HG03571 (cell line): ENCODE measurements at regions not wholly inside any gene's neighbourhood (a gene's known extent, or its start where the extent isn't known, plus 50 kb on each side); places are given as distances from the start of the nearest gene placed in this dataset.
"Not testable (repeated sequence)": the region's sequence is repeated elsewhere in the genome, so short reads cannot be mapped to it uniquely, and the experiment has no call there.

Source experiments
- ATAC-seq: cut with Tn5 transposase; IDR thresholded peaks from one replicate; pipeline ENCODE4 v1.9.1; 2021; ENCODE audit not compliant: unreplicated experiment

DNA sequence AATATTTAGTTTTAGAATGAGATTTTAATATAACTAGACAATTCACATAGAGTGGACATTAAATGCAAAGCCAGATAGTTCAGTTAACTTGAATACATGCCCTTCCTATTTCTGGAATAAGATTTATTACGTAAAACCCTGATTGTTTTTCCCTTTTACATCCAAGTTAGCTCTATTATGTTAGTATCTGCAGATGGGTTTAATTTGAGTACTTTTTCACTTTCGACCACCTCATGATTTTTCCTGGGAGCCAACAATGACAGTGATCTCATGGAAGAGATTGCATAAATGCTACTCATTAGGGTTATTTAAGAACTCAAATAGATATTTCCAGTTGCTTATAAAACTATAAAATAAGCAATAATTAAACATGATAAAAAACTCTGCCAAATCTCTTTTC is 199.4 kb upstream of the PTGFR start:
- ATAC-seq = no peak

DNA sequence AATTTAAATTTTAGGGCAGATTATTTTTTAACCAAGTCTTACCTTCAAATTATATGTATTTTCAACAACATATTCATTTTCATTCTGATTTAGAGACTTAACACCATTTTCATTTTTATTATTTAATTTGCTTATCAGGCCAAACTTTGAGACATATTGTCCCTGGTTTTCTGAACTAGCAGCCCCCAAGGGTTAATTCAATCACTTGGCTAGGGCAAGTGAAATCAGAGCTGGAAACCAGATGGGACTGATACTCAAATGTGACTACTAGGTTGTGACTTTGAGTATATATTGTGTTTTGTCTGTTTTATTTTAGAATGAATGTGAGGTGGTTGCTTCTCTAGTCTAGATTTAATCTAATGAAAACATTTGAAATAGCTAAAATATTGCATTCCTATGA is 198.9 kb upstream of the PTGFR start:
- no peak for ATAC-seq

- no peak for ATAC-seq
Observed at GRCh38 chr1:78292361-78292760, 198.4 kb upstream of the PTGFR start.

DNA sequence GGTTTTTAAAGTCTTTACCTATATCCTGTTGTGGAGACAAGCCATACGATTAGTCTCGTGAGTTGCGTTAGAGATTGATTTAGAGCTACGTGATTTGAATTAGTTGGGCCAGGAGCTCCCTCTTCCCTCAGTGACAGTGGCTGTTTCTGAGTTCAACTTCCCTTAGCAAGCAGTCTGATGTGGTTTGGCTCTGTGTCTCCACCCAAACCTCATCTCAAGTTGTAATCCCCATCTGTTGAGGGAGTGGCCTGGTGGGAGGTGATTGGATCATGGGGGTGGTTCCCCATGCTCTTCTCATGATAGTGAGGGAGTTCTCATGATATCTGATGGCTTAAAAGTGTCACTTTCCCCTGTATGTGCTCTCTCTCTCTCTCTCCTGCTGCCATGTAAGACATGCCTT is 192.9 kb upstream of the PTGFR start:
- ATAC-seq = no peak

GRCh38 chr1:78298349-78298748 is 192.4 kb upstream of the PTGFR start:
- no peak for ATAC-seq

GRCh38 chr1:78301141-78301540 is 189.6 kb upstream of the PTGFR start:
- ATAC-seq = no peak

DNA sequence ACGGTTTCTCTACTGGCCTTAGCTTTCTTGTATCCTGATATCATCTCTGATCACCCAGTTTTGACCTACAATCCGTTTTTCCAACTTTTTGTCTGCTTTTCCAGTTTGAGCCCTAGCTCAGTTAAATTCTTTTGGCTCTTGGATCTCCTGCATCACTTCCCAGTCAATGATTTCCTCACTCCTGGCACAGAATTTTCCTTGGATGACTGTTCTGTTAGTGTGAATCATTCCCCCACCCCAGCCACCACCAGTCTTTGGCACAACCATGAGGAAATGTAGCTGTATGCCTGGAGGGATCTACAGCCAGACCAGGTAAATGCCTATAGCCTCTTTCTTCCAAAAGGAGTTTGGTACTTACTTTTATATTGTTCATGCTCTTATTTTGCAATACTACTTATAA is 187.2 kb upstream of the PTGFR start:
- no peak for ATAC-seq

GRCh38 chr1:78304341-78304740 is 186.4 kb upstream of the PTGFR start:
- ATAC-seq = no peak

DNA sequence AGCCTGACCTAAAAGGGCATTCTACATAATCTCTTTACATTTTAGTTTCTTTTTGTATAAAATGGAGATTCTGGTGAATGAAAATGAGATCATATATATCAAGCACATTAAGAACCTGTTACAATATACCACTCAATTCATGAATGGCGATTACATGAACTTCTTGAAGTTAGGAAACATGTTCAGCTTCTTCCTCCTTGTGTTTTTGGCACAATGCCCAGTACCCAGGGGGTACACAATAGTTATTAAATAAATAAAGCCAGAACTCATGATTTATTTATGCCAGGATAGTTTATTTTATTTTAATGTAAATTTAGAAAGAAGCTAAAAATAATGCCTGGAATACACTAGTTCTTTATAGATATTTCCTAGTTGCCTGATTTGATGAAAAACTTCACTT is 186.0 kb upstream of the PTGFR start:
- ATAC-seq = no peak

DNA sequence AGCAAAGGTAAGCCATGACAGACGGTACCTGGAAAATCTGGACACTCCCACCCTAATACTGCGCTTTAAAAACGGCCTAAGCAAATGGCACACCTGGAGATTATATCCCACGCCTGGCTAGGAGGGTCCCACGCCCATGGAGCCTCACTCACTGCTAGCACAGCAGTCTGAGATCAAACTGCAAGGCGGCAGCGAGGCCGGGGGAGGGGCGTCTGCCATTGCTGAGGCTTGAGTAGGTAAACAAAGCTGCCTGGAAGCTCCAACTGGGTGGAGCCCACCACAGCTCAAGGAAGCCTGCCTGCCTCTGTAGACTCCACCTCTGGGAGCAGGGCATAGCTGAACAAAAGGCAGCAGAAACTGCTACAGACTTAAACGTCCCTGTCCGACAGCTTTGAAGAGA is 180.5 kb upstream of the PTGFR start:
- ATAC-seq = not testable (repeated sequence)

- ATAC-seq = no peak
Observed at GRCh38 chr1:78318011-78318410, 172.8 kb upstream of the PTGFR start.

- ATAC-seq = no peak
Observed at GRCh38 chr1:78319603-78320002, 171.2 kb upstream of the PTGFR start.

DNA sequence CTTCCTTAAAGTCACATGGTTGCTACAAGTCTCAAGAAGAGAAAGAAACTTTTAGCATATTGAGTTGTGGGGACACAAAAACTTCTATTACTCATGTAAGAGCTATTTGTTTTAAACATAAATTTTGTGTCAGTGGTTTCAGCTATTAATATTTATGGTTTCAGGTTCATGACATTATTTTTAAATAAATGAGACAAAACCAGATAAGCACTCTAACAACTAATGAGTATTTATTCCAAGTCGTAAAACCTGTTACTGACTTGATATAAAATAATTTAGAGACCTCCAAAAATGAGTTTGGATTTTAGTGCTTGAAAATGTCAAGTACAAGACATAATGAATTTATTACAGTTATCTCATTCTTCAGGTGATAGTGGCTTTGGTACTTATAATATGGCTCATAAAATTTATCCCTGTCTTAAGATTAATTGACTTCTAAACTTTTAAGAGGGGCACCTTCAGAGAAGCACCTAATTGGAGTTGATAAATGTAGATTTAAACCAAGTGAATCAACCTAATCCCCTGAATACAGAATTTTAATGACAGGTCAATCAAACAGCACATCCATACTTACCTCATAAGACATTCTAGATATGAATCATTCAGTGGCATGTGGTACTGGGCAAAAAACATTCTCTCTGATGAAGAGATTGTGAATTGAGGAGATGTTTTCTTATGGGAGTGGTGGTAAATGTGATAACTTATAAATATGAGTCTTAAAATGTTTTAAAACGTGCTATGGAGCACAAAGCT is 167.7 kb upstream of the PTGFR start:
- no peak for ATAC-seq

DNA sequence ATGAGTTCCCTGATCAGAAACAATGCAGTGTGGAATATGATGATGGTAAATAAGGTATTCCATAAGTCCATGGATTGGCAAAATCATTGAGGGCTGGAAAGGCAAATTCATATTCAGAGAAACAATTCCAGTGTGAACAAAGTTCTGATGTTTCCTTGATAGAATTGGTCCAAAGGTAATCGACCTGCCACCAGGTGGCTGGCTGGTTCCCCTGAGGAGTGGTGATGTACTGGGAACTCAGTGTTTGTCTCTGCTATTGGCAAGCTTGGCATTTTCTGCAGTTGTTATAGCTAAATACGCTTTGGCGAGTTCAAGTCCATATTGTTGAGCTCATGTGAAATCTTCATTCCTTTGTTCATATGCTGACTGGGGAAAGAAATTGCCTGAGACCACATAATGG is 165.5 kb upstream of the PTGFR start:
- no peak for ATAC-seq

GRCh38 chr1:78329475-78329874 is 161.3 kb upstream of the PTGFR start:
- no peak for ATAC-seq

DNA sequence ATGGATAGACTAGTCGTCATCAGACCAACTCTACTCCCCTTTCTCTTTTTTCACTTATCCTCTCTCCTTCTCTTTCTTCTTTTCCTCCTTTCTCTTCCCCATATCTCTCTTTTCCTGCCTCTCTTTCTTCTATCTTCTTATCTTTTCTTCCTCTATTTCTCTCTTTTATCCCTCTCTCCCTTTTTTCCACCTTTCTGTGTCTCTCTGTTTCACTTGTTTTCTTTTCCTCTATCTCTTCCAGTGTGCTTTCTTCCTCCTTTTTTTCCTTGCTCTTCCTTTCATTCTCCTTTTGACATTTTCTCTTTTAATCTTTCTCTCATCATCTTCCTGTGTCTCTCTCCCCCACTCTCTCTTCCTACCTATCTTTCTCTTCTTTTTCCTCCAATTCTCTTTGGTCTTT is 159.0 kb upstream of the PTGFR start:
- no peak for ATAC-seq

DNA sequence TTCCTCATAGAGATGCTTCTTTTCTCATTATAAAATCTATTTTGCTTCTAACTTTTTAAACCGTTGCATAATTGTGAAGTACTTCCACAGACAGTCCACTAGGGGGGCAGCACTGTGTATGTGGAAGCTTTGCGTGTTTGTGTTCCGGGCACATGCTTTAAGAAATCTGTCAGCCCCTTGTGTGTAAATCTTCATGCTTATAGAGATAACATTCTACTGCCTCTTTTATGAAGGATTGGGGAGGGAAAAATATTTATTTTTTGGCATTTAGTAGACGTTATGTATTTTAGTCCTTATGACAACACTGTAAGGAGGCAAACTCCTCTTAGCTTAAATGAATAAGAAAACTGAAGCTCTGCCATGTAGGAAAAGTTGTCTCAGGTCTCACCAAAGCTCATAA is 157.3 kb upstream of the PTGFR start:
- peak; percentile 94 for ATAC-seq

- ATAC-seq = no peak
Observed at GRCh38 chr1:78334114-78334513, 156.7 kb upstream of the PTGFR start.

DNA sequence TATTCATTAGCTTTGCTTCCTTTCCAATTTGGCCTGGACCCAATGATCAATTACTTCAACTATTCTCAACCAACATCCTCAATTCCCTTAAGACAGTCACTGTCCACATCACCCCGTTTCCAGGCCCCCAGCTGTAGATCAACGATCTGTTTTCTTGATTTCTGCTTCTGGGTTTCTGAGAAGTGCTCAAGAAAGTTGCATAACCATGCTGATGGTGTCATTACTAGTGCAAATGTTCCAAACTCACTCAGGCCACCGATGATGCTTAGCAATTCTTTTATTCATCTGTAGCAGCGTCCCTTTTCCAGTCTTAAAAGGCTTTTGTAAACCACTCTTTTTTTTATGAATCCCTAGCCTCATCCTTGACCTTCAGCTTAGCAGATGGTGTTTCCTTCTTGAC is 155.8 kb upstream of the PTGFR start:
- no peak for ATAC-seq

DNA sequence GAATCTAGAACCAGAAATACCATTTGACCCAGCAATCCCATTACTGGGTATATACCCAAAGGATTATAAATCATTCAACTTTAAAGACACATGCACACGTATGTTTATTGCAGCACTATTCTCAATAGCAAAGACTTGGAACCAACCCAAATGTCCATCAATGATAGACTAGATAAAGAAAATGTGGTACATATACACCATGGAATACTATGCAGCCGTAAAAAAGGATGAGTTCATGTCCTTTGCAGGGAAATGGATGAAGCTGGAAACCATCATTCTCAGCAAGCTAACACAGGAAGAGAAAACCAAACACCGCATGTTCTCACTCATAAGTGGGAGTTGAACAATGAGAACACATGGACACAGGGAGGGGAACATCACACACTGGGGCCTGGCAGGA is 154.0 kb upstream of the PTGFR start:
- not testable (repeated sequence) for ATAC-seq

DNA sequence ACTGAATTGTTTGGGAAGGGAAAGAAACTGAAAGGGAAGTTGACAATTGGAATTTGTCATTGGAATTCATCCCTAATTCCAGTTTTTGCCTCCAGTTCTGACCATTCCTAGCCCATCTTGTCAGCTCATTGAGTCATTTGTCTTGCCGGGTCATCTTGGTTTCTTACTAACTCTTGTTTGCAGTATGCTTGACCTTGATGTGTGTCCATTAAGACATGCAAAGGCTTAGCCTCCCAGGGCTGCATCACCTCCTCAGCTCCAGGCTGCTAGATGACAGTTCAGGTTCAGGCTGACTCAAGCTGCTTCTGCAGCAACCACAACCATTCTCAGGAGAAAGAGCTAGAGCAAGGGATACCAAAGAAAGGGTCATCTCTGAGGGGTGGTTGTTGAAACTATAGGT is 151.3 kb upstream of the PTGFR start:
- no peak for ATAC-seq

GRCh38 chr1:78340006-78340405 is 150.8 kb upstream of the PTGFR start:
- no peak for ATAC-seq

DNA sequence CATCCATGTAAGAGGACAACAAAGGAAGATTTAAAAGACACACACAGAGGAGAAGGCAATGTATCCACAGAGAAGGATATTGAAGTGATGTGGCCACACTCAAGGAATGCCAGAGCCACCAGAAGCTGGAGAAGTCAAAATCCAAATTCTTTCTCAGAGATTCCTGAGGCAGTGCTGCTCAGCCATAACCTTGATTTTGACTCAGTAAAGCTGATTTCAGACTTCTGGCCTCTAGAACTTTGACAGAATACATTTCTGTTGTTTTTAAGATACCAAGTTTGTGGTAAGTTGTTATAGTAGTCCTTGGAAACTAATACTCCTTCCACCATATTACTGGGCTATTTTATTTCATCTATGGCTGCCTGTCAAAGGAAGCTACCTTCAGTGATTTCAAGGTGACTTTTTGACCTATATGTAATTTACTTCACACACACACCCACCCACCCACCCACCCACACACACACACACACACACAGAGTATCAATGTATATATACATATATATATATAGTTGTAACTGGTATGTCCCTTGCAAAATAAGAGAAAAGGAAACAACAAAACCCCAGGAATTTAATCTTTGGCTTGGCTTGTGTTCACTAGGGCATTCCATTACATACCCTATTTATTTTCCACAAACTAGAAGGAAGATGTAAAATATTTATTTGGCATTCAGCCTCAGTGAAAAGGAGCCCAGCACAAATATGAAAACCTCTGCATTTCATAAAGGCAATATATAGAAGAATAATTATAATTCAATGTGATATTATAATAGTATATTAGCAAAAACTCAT is 142.1 kb upstream of the PTGFR start:
- no peak for ATAC-seq
